ENCODE measurements at regions not wholly inside any gene's neighbourhood (a gene's known extent, or its start where the extent isn't known, plus 50 kb on each side); places are given as distances from the start of the nearest gene placed in this dataset.

GRCh38 chr9:73761905-73762304 lies 610.2 kb downstream of the ANXA1 start:
- Mint-ChIP-seq H3K9me3 (no peaks in the 10 kb centered on the region), H3K36me3 (ENCODE audit: low read depth) (no peaks in the 10 kb centered on the region), H3K4me1 (no peaks in the 10 kb centered on the region), H3K27ac (no peak overlapping the region), H3K27me3 (ENCODE audit: low read depth, poor library complexity) (no peaks in the 10 kb centered on the region), H3K4me3 (no peak overlapping the region)
- no peak for DNase-seq
- no peak for TF ChIP-seq CTCF (IDR thresholded peaks at IDR 0.05)

- H3K4me3 Mint-ChIP-seq: no peak overlapping the region
- no peak for TF ChIP-seq CTCF (IDR thresholded peaks at IDR 0.05)
- H3K9me3 Mint-ChIP-seq: no peaks in the 10 kb centered on the region
- DNase-seq: no peak
- no peaks in the 10 kb centered on the region for H3K4me1 Mint-ChIP-seq
- no peak overlapping the region for H3K27ac Mint-ChIP-seq
- peaks cover 2% of the 10 kb centered on the region for H3K27me3 Mint-ChIP-seq (ENCODE audit: low read depth, poor library complexity)
- no peaks in the 10 kb centered on the region for H3K36me3 Mint-ChIP-seq (ENCODE audit: low read depth)
These were observed 622.2 kb downstream of the ANXA1 start for GRCh38 chr9:73773896-73774295.

- no peak overlapping the region for H3K4me3 Mint-ChIP-seq
- DNase-seq: no peak
- H3K9me3 Mint-ChIP-seq: no peaks in the 10 kb centered on the region
- no peaks in the 10 kb centered on the region for H3K4me1 Mint-ChIP-seq
- no peaks in the 10 kb centered on the region for H3K36me3 Mint-ChIP-seq (ENCODE audit: low read depth)
- no peak for TF ChIP-seq CTCF (IDR thresholded peaks at IDR 0.05)
- peaks cover 2% of the 10 kb centered on the region for H3K27me3 Mint-ChIP-seq (ENCODE audit: low read depth, poor library complexity)
- H3K27ac Mint-ChIP-seq: no peak overlapping the region
These were observed 624.1 kb downstream of the ANXA1 start for GRCh38 chr9:73775757-73776156.

GRCh38 chr9:73780916-73781315 lies 629.3 kb downstream of the ANXA1 start:
- no peaks in the 10 kb centered on the region for H3K27me3 Mint-ChIP-seq (ENCODE audit: low read depth, poor library complexity)
- peaks cover 6% of the 10 kb centered on the region for H3K9me3 Mint-ChIP-seq
- no peaks in the 10 kb centered on the region for H3K36me3 Mint-ChIP-seq (ENCODE audit: low read depth)
- TF ChIP-seq CTCF (IDR thresholded peaks at IDR 0.05): no peak
- no peak overlapping the region for H3K4me3 Mint-ChIP-seq
- no peak for DNase-seq
- H3K4me1 Mint-ChIP-seq: no peaks in the 10 kb centered on the region
- H3K27ac Mint-ChIP-seq: no peak overlapping the region

- Mint-ChIP-seq H3K4me3 (no peak overlapping the region), H3K9me3 (peaks cover 12% of the 10 kb centered on the region), H3K27me3 (ENCODE audit: low read depth, poor library complexity) (no peaks in the 10 kb centered on the region), H3K36me3 (ENCODE audit: low read depth) (no peaks in the 10 kb centered on the region), H3K27ac (no peak overlapping the region), H3K4me1 (no peaks in the 10 kb centered on the region)
- no peak for DNase-seq
- no peak for TF ChIP-seq CTCF (IDR thresholded peaks at IDR 0.05)
These were observed 630.5 kb downstream of the ANXA1 start for GRCh38 chr9:73782166-73782565.

GRCh38 chr9:73799446-73799845 lies 647.8 kb downstream of the ANXA1 start:
- no peak for DNase-seq
- Mint-ChIP-seq H3K9me3 (no peaks in the 10 kb centered on the region), H3K4me3 (no peak overlapping the region), H3K27me3 (ENCODE audit: low read depth, poor library complexity) (no peaks in the 10 kb centered on the region), H3K36me3 (ENCODE audit: low read depth) (no peaks in the 10 kb centered on the region), H3K4me1 (no peaks in the 10 kb centered on the region), H3K27ac (no peak overlapping the region)
- TF ChIP-seq CTCF (IDR thresholded peaks at IDR 0.05): no peak
